ENCODE measurements at regions not wholly inside any gene's neighbourhood (a gene's known extent, or its start where the extent isn't known, plus 50 kb on each side); places are given as distances from the start of the nearest gene placed in this dataset.
A peak's percentile ranks its signal among the peaks of the same experiment; 100 is the strongest.
"Not testable (repeated sequence)": the region's sequence is repeated elsewhere in the genome, so short reads cannot be mapped to it uniquely, and the experiment has no call there.

- DNase-seq, result not testable (repeated sequence)
Observed at GRCh38 chr7:66459783-66460413, 168.8 kb upstream of the KCTD7 start.

GRCh38 chr7:66460921-66461361 is 167.7 kb upstream of the KCTD7 start:
- no peak for DNase-seq

- not testable (repeated sequence) for DNase-seq
Observed at GRCh38 chr7:66461397-66461796, 167.3 kb upstream of the KCTD7 start.

GRCh38 chr7:66462831-66463230 is 165.8 kb upstream of the KCTD7 start:
- DNase-seq, result not testable (repeated sequence)

GRCh38 chr7:66464059-66464458 is 164.6 kb upstream of the KCTD7 start:
- no peak for DNase-seq

- DNase-seq, result no peak
Observed at GRCh38 chr7:66466081-66466600, 162.5 kb upstream of the KCTD7 start.

- DNase-seq, result no peak
Observed at GRCh38 chr7:66467887-66468286, 160.8 kb upstream of the KCTD7 start.

- DNase-seq, result not testable (repeated sequence)
Observed at GRCh38 chr7:66473064-66473463, 155.6 kb upstream of the KCTD7 start.

GRCh38 chr7:66474441-66474840 is 154.2 kb upstream of the KCTD7 start:
- DNase-seq, result no peak

GRCh38 chr7:66476056-66476455 is 152.6 kb upstream of the KCTD7 start:
- DNase-seq, result not testable (repeated sequence)

- DNase-seq, result not testable (repeated sequence)
Observed at GRCh38 chr7:66477822-66478397, 150.8 kb upstream of the KCTD7 start.

- not testable (repeated sequence) for DNase-seq
Observed at GRCh38 chr7:66481229-66481628, 147.5 kb upstream of the KCTD7 start.

GRCh38 chr7:66489065-66489464 is 139.6 kb upstream of the KCTD7 start:
- DNase-seq, result not testable (repeated sequence)

GRCh38 chr7:66489741-66490140 is 138.9 kb upstream of the KCTD7 start:
- DNase-seq, result not testable (repeated sequence)

- not testable (repeated sequence) for DNase-seq
Observed at GRCh38 chr7:66490979-66491378, 137.7 kb upstream of the KCTD7 start.

GRCh38 chr7:66492405-66492804 is 136.3 kb upstream of the KCTD7 start:
- not testable (repeated sequence) for DNase-seq

- DNase-seq, result peak; percentile 92
Observed at GRCh38 chr7:66493235-66494205, 135.2 kb upstream of the KCTD7 start.

- no peak for DNase-seq
Observed at GRCh38 chr7:66497346-66497745, 131.3 kb upstream of the KCTD7 start.

GRCh38 chr7:66500087-66500486 is 128.6 kb upstream of the KCTD7 start:
- no peak for DNase-seq

- DNase-seq, result no peak
Observed at GRCh38 chr7:66502230-66503035, 126.2 kb upstream of the KCTD7 start.

GRCh38 chr7:66503036-66503370 is 125.7 kb upstream of the KCTD7 start:
- DNase-seq, result no peak

- DNase-seq, result no peak
Observed at GRCh38 chr7:66503551-66504031, 125.1 kb upstream of the KCTD7 start.
